Panc1 (cell line): ENCODE measurements at regions not wholly inside any gene's neighbourhood (a gene's known extent, or its start where the extent isn't known, plus 50 kb on each side); places are given as distances from the start of the nearest gene placed in this dataset.

Source experiments
- CTCF ChIP-seq: fragments of 450-650 bp; IDR thresholded peaks from 2 replicates; pipeline ENCODE4 v1.5.1; 2017; ENCODE audit warnings: mild to moderate bottlenecking
- REST ChIP-seq, 2 experiments: IDR thresholded peaks; 2 replicates each; pipeline ENCODE4 v1.6.1; 2011 to 2012; ENCODE audit warnings: low read depth in 2 of 2, control low read depth in 1 of 2, low read length in 1 of 2, mild to moderate bottlenecking in 1 of 2, moderate library complexity in 1 of 2; ENCODE audit not compliant: insufficient read depth in 1 of 2
- SIN3A ChIP-seq: IDR thresholded peaks from 2 replicates; pipeline ENCODE4 v1.6.1; 2012; ENCODE audit warnings: low read depth, mild to moderate bottlenecking, low read length, moderate library complexity, borderline replicate concordance; ENCODE audit not compliant: insufficient read depth
- TCF7L2 ChIP-seq: IDR thresholded peaks from 2 replicates; pipeline ENCODE4 v1.6.1; 2011; ENCODE audit warnings: mild to moderate bottlenecking, low read depth, low read length, inconsistent platforms

- TF ChIP-seq CTCF (no peak), REST (IDR thresholded peaks at IDR 0.05; ENCODE audit: insufficient read depth in 1 of 2, low read depth in 2 of 2, low read length in 1 of 2) (no peak), TCF7L2 (no peak), SIN3A (no peak)
Observed at GRCh38 chr2:181817509-181817908, 74.0 kb upstream of the ITPRID2 start.
